ENCODE measurements at regions not wholly inside any gene's neighbourhood (a gene's known extent, or its start where the extent isn't known, plus 50 kb on each side); places are given as distances from the start of the nearest gene placed in this dataset.
"Not testable (repeated sequence)": the region's sequence is repeated elsewhere in the genome, so short reads cannot be mapped to it uniquely, and the experiment has no call there.

DNA sequence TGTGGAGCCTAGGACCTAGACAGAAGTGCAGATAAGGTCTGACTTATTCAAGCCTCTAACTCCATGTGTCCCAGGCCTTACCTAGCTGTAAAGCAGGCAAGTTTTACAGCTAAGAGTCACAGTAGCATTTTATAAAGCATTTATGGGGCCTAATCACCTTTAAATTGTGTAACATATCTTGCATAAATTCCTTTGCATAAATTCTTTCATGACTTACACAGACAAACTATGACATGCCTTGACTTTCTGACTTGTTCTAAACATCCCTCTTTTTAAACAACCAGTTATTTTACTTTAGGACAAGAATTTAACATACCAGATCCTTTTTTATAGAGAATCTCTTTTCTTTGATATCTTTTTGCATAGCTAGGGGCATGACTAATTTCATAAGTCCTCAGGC is 1257.8 kb upstream of the NRXN1 start:
- no peak for TF ChIP-seq CTCF (IDR thresholded peaks at IDR 0.05; ENCODE audit: low read depth, low read length)
- no peak overlapping the region for H3K4me3 ChIP-seq (ENCODE audit: low read depth, low read length)

- no peak overlapping the region for H3K4me3 ChIP-seq (ENCODE audit: low read depth, low read length)
- no peak for TF ChIP-seq CTCF (IDR thresholded peaks at IDR 0.05; ENCODE audit: low read depth, low read length)
Observed at GRCh38 chr2:52288596-52288995, 1256.7 kb upstream of the NRXN1 start.

DNA sequence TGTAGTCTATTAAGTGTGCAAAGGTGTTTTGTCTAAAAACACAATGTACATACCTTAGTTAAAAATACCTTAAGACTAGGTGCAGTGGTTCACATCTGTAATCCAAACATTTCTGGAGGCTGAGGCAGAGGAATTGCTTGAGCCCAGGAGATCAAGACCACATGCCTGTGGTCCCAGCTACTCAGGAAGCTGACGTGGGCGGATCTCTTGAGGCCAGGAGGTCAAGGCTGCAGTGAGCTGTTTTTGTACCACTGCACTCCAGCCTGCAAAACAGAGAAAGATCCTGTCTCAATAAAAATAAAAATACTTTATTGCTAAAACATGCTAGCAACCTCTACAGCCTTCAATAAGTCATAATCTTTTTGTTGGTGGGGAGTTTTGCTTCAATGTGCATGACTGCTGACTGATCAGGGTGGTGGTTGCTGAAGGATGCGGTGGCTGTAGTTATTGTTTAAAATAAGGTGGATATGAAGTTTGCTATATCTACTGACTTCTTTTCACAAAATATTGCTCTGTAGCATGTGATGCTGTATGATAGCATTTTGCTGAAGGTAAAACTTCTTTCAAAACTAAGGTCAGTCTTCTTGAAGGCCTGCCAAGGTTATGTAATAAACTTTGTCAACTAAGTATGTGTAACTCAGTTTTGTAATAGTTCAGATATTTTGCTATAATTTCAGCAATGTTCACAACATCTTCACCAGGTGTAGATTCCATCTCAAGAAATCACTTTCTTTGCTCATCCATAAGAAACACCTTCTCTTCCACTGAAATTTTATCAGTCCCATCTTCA is 1238.0 kb upstream of the NRXN1 start:
- TF ChIP-seq CTCF (IDR thresholded peaks at IDR 0.05; ENCODE audit: low read depth, low read length) = no peak
- no peak overlapping the region for H3K4me3 ChIP-seq (ENCODE audit: low read depth, low read length)

GRCh38 chr2:52264911-52265310 is 1233.0 kb upstream of the NRXN1 start:
- no peak overlapping the region for H3K4me3 ChIP-seq (ENCODE audit: low read depth, low read length)
- TF ChIP-seq CTCF (IDR thresholded peaks at IDR 0.05; ENCODE audit: low read depth, low read length) = no peak

GRCh38 chr2:52264488-52264887 is 1232.6 kb upstream of the NRXN1 start:
- no peak overlapping the region for H3K4me3 ChIP-seq (ENCODE audit: low read depth, low read length)
- no peak for TF ChIP-seq CTCF (IDR thresholded peaks at IDR 0.05; ENCODE audit: low read depth, low read length)

GRCh38 chr2:52260904-52261303 is 1229.0 kb upstream of the NRXN1 start:
- no peak for TF ChIP-seq CTCF (IDR thresholded peaks at IDR 0.05; ENCODE audit: low read depth, low read length)
- no peak overlapping the region for H3K4me3 ChIP-seq (ENCODE audit: low read depth, low read length)

DNA sequence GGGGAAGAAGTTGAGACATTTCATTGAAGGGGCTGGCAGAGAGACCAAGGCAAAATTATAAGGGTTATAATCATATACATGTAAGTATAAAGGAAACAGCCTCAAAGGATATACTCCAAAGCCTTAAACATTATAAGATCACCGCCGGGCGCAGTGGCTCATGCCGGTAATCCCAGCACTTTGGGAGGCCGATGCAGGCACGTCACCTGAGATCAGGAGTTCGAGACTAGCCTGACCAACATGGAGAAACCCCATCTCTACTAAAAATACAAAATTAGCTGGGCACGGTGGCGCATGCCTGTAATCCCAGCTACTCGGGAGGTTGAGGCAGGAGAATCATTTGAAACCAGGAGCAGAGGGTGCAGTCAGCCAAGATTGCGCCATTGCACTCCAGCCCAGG is 1227.0 kb upstream of the NRXN1 start:
- not testable (repeated sequence) for H3K4me3 ChIP-seq (ENCODE audit: low read depth, low read length)

DNA sequence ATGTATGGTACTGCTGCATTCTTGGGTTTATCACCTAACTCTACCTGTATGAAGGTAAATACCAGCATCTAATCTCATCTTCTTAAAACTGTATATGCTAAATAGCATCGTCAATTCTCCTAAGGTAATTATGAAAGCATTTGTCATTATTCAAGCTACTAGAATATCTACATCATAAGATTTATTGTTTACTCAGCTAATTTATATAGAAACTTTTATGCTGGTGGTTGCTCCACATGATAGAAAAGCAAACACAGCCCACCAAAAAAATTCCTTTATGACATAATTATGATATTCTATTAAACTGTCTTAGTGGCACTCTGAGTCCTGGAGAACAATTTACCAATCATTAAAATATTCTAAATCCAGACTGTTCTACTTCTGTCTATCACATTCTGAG is 1226.1 kb upstream of the NRXN1 start:
- no peak for TF ChIP-seq CTCF (IDR thresholded peaks at IDR 0.05; ENCODE audit: low read depth, low read length)
- no peak overlapping the region for H3K4me3 ChIP-seq (ENCODE audit: low read depth, low read length)
